Endothelial cell (in vitro differentiated cells): ENCODE measurements at regions not wholly inside any gene's neighbourhood (a gene's known extent, or its start where the extent isn't known, plus 50 kb on each side); places are given as distances from the start of the nearest gene placed in this dataset.

ENCODE experiments used
- DNase-seq: peaks from one replicate; pipeline ENCODE4 v3.0.0; 2021; ENCODE audit warnings: low spot score
- H3K27ac Mint-ChIP-seq: one replicate; pipeline ENCODE4 v1.8.0; 2021; ENCODE audit warnings: mixed read lengths, inconsistent platforms; ENCODE audit not compliant: unreplicated experiment
- H3K27me3 Mint-ChIP-seq: one replicate; pipeline ENCODE4 v1.8.0; 2021; ENCODE audit warnings: mild to moderate bottlenecking, moderate library complexity, mixed read lengths, inconsistent platforms; ENCODE audit not compliant: unreplicated experiment
- H3K36me3 Mint-ChIP-seq: one replicate; pipeline ENCODE4 v1.8.0; 2021; ENCODE audit warnings: mild to moderate bottlenecking, low read depth, mixed read lengths, inconsistent platforms; ENCODE audit not compliant: unreplicated experiment
- H3K4me1 Mint-ChIP-seq: one replicate; pipeline ENCODE4 v1.8.0; 2021; ENCODE audit warnings: mild to moderate bottlenecking, mixed read lengths, inconsistent platforms; ENCODE audit not compliant: unreplicated experiment
- H3K4me3 Mint-ChIP-seq: one replicate; pipeline ENCODE4 v1.8.0; 2021; ENCODE audit warnings: mild to moderate bottlenecking, mixed read lengths, inconsistent platforms; ENCODE audit not compliant: unreplicated experiment
- H3K9me3 Mint-ChIP-seq: one replicate; pipeline ENCODE4 v1.8.0; 2021; ENCODE audit warnings: mixed read lengths, inconsistent platforms; ENCODE audit not compliant: unreplicated experiment
- TF ChIP-seq, protein P1 (sequence below): fragments of 200-600 bp; sonication (generic); IDR thresholded peaks from one replicate; pipeline ENCODE4 v1.5.0; 2021; ENCODE audit warnings: antibody characterized with exemption; ENCODE audit not compliant: unreplicated experiment

- no peak overlapping the region for H3K4me3 Mint-ChIP-seq
- H3K9me3 Mint-ChIP-seq, result no peaks in the 10 kb centered on the region
- TF ChIP-seq, protein P1, sequence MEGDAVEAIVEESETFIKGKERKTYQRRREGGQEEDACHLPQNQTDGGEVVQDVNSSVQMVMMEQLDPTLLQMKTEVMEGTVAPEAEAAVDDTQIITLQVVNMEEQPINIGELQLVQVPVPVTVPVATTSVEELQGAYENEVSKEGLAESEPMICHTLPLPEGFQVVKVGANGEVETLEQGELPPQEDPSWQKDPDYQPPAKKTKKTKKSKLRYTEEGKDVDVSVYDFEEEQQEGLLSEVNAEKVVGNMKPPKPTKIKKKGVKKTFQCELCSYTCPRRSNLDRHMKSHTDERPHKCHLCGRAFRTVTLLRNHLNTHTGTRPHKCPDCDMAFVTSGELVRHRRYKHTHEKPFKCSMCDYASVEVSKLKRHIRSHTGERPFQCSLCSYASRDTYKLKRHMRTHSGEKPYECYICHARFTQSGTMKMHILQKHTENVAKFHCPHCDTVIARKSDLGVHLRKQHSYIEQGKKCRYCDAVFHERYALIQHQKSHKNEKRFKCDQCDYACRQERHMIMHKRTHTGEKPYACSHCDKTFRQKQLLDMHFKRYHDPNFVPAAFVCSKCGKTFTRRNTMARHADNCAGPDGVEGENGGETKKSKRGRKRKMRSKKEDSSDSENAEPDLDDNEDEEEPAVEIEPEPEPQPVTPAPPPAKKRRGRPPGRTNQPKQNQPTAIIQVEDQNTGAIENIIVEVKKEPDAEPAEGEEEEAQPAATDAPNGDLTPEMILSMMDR, result no peak
- no peaks in the 10 kb centered on the region for H3K4me1 Mint-ChIP-seq
- H3K27me3 Mint-ChIP-seq, result peaks cover 7% of the 10 kb centered on the region
- DNase-seq, result no peak
- no peaks in the 10 kb centered on the region for H3K36me3 Mint-ChIP-seq
- H3K27ac Mint-ChIP-seq, result no peak overlapping the region
These were observed 137.1 kb downstream of the ACTL8 start for GRCh38 chr1:17892225-17892624.

DNA sequence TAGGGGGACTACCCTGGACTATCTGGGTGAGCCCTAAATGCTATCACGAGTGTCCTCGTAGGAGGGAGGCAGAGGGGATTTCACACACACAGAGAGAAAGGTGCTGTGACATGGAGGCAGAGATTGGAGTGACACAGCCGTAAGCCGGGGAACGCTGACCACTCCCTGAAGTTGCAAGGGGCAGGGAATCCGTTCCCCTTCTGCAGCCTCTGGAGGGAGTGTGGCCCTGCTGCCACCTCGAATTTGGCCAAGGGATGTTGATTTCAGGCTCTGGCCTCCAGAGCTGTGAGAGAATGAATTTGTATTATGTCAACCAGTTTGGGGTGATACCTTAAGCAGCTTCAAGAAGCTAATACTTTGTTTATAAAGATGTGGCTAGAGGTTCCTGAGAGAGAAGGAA lies 137.7 kb downstream of the ACTL8 start:
- DNase-seq, result no peak
- TF ChIP-seq, protein P1, result no peak
- no peaks in the 10 kb centered on the region for H3K9me3 Mint-ChIP-seq

GRCh38 chr1:17893891-17894631 lies 138.9 kb downstream of the ACTL8 start:
- Mint-ChIP-seq H3K27ac (no peak overlapping the region), H3K4me1 (no peaks in the 10 kb centered on the region), H3K9me3 (no peaks in the 10 kb centered on the region), H3K27me3 (peaks cover 4% of the 10 kb centered on the region), H3K4me3 (no peak overlapping the region), H3K36me3 (no peaks in the 10 kb centered on the region)
- TF ChIP-seq, protein P1, result no peak
- DNase-seq, result no peak

More for the DNA sequence above, 137.7 kb downstream of the ACTL8 start:
- Mint-ChIP-seq H3K27ac (no peak overlapping the region), H3K4me3 (no peak overlapping the region), H3K36me3 (no peaks in the 10 kb centered on the region), H3K4me1 (no peaks in the 10 kb centered on the region), H3K27me3 (peaks cover 7% of the 10 kb centered on the region)

- Mint-ChIP-seq H3K4me1 (no peaks in the 10 kb centered on the region), H3K9me3 (no peaks in the 10 kb centered on the region), H3K27me3 (peaks cover 4% of the 10 kb centered on the region), H3K27ac (no peak overlapping the region), H3K36me3 (no peaks in the 10 kb centered on the region), H3K4me3 (no peak overlapping the region)
- TF ChIP-seq, protein P1, result no peak
- no peak for DNase-seq
These were observed 140.3 kb downstream of the ACTL8 start for GRCh38 chr1:17895401-17895800.

DNA sequence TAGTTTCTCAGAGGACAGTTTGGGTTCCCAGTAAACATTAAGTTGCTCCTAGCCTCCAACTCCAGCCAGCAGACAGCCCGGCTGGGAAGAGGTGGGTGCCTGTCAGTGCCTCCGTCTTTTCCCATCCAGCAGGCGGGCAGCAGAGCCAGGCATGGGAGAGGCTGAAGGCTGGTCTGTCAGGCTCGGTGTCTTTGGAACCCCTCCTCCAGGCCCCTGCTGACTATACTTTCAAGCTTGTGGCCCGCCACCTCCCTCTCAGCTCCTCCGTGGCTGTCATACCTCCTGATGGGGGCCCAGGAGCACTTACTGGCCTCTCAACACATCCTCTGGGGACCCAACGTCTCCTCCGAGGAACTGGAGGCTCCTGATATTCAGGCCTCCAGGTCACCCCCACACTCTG lies 140.9 kb downstream of the ACTL8 start:
- no peaks in the 10 kb centered on the region for H3K36me3 Mint-ChIP-seq
- no peaks in the 10 kb centered on the region for H3K9me3 Mint-ChIP-seq
- no peak overlapping the region for H3K27ac Mint-ChIP-seq
- TF ChIP-seq, protein P1, result no peak
- H3K4me3 Mint-ChIP-seq, result no peak overlapping the region
- H3K27me3 Mint-ChIP-seq, result peaks cover 4% of the 10 kb centered on the region
- H3K4me1 Mint-ChIP-seq, result no peaks in the 10 kb centered on the region
- DNase-seq, result no peak
